AG04449 (cell line): ENCODE measurements at regions not wholly inside any gene's neighbourhood (a gene's known extent, or its start where the extent isn't known, plus 50 kb on each side); places are given as distances from the start of the nearest gene placed in this dataset.

Source experiments
- CTCF ChIA-PET: fragments of 350-600 bp; formaldehyde crosslinking; extraction: SDS; loops from one replicate; lab custom pipeline; 2021; ENCODE audit warnings: antibody characterized with exemption; lab: Yijun Ruan, JAX
- POLR2A ChIA-PET: fragments of 400-600, 350-600 bp; formaldehyde crosslinking; extraction: SDS; loops from one replicate; lab custom pipeline; 2020; ENCODE audit warnings: antibody characterized with exemption, inconsistent platforms; lab: Yijun Ruan, JAX
- DNase-seq: peaks from one replicate; pipeline ENCODE4 v3.0.0-alpha.2; 2010; ENCODE audit warnings: low read depth, low spot score
- H3K4me3 ChIP-seq: 2 replicates; pipeline ENCODE4 v1.5.1; 2011; ENCODE audit warnings: low read depth, mild to moderate bottlenecking, control low read depth, low read length
- TF ChIP-seq, protein P1 (sequence below): IDR thresholded peaks from one replicate; pipeline ENCODE4 v1.5.1; 2011; ENCODE audit warnings: mild to moderate bottlenecking, moderate library complexity, low read length, control low read depth, inconsistent platforms; ENCODE audit not compliant: insufficient read depth; ENCODE audit errors: missing control alignments

DNA sequence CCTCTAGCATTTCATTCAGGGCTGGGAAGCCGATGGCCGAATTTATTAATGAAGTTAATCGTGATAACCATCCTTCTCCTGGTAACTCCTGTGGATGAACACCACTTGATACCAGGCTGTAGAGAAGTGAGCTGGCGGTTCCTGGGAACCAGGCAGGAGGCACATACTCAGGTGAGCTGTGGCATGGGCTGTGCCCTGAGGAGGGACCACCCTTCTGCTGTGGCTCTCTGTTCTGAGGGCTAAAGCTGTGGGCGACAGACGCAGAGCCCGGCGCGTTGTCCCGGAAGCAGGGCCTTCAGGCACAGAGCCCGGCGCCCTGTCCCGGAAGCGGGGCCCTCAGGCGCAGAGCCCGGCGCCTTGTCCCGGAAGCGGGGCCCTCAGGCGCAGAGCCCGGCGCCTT lies 462.3 kb upstream of the SALL3 start:
- TF ChIP-seq, protein P1, sequence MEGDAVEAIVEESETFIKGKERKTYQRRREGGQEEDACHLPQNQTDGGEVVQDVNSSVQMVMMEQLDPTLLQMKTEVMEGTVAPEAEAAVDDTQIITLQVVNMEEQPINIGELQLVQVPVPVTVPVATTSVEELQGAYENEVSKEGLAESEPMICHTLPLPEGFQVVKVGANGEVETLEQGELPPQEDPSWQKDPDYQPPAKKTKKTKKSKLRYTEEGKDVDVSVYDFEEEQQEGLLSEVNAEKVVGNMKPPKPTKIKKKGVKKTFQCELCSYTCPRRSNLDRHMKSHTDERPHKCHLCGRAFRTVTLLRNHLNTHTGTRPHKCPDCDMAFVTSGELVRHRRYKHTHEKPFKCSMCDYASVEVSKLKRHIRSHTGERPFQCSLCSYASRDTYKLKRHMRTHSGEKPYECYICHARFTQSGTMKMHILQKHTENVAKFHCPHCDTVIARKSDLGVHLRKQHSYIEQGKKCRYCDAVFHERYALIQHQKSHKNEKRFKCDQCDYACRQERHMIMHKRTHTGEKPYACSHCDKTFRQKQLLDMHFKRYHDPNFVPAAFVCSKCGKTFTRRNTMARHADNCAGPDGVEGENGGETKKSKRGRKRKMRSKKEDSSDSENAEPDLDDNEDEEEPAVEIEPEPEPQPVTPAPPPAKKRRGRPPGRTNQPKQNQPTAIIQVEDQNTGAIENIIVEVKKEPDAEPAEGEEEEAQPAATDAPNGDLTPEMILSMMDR, result no peak
- POLR2A ChIA-PET, result no interaction called here
- DNase-seq, result no peak
- no peak overlapping the region for H3K4me3 ChIP-seq
- CTCF ChIA-PET, result no interaction called here

DNA sequence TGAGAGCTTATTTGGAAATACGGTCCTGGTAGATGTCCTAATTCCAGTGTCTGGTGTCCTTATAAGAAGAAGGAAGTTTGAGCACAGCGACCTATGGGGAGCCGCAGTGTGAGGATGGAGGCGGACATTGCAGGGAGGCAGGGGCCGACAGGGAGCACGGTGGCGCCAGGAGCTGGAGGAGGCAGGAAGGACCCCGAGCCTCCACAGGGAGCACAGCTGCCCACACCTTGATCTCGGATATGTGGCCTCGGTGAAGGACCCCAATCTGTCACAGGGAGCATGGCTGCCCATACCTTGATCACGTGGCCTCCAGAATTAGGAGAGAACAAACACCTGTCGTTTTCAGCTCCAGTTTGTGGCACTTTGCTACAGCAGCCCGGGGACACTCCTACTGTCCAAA lies 461.6 kb upstream of the SALL3 start:
- CTCF ChIA-PET, result no interaction called here
- no peak overlapping the region for H3K4me3 ChIP-seq
- POLR2A ChIA-PET, result no interaction called here
- DNase-seq, result no peak
- TF ChIP-seq, protein P1, result no peak

DNA sequence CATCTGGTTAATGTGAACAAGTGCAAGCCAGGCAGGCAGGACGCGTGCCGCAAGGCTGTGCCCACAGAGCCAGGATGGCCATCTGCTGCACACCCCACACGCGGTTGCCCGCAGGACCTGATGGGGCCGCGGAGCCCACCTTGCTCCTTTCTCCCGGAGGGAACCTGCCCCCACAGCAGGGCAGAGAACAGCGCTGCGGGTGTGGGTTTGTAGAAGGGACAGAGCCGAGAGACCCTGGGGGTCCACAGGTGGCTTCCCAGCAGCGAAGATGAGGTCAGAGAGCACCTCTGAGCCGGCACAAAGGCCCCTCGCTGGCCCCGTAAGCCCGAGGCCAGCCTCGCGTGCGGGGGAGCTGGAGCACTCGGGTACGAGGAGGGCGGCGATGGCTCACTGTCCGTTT lies 460.8 kb upstream of the SALL3 start:
- CTCF ChIA-PET, result no interaction called here

DNA sequence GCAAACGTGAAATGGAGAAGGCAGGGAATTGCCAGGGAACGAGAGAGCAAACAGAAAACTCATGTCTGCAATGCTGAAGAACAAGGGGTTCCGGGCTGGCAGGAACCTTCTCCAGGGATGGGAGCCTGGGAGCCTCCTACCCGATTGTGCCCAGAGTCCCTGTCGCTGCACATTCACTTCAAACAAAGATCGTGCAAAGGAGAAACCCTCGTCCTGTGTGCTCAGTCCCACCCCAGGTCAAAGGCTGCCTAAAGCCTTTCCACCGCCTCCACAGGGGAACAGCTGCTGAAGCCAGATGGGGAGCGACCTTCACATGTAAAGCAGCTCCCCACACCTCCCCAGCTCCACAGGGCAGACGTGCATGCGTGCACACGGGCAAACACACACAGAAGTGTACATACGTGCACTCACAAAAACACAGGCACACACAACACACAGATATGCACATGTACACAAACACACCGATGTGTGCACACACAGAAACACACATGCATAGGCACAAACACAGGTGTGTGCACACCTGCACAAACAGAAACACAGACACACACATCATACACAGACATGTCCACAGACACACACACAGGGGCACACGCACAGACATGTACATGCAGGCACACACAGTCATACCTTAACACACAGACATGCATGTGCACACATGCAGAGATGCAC lies 460.1 kb upstream of the SALL3 start:
- no peak overlapping the region for H3K4me3 ChIP-seq
- TF ChIP-seq, protein P1, result no peak
- ChIA-PET CTCF (no interaction called here), POLR2A (no interaction called here)
- DNase-seq, result no peak

More for the DNA sequence above, 460.8 kb upstream of the SALL3 start:
- POLR2A ChIA-PET, result no interaction called here
- no peak overlapping the region for H3K4me3 ChIP-seq
- no peak for DNase-seq
- TF ChIP-seq, protein P1, result no peak

DNA sequence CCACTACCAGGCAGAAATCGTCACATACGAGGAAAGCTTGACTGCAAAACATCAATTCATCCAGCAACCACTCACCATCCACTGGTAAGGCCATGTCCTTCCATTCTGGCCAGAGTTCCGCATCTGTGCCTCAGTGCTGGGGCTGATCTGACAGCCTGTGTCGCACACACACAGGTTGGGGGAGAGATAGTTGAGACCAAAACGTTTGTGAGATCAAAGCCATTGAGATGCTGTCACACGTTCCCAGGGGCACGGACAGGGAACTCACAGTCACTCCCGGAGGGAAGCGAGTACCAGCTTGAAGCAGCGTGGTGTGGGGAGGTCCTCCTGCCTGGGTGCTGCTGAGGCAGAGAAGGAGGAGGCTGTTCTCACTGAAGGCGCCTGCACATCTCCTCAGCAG lies 458.5 kb upstream of the SALL3 start:
- TF ChIP-seq, protein P1, result no peak
- DNase-seq, result no peak
- POLR2A ChIA-PET, result no interaction called here
- CTCF ChIA-PET, result no interaction called here
- H3K4me3 ChIP-seq, result no peak overlapping the region

DNA sequence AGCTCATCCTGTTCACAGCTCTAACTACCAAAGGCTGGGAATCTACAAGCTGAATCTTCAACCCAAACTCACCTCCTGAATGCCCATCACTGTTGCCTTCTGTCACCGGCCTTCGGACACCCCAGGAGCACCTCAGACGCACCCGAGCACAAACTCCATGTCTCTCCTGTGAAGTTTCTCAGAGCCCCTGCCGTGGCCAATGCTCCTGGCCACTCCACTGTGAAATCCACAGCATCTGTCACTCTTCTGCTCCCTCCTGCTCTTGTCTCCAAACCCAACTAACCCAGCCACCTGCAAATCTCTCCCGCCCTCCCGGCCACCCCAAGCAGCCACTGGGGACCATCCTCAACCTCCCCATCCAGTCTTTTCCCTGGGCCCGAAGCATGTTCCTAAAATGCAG lies 457.9 kb upstream of the SALL3 start:
- ChIA-PET CTCF (no interaction called here), POLR2A (no interaction called here)
- H3K4me3 ChIP-seq, result no peak overlapping the region
- DNase-seq, result no peak
- TF ChIP-seq, protein P1, result no peak
